ENCODE measurements at regions not wholly inside any gene's neighbourhood (a gene's known extent, or its start where the extent isn't known, plus 50 kb on each side); places are given as distances from the start of the nearest gene placed in this dataset.

- no peak for DNase-seq (ENCODE audit: low read depth, low spot score)
These were observed 325.2 kb downstream of the MFSD1 start for GRCh38 chr3:159127021-159127392.

- DNase-seq (ENCODE audit: low read depth, low spot score), result no peak
These were observed 326.8 kb downstream of the MFSD1 start for GRCh38 chr3:159128628-159129027.

DNA sequence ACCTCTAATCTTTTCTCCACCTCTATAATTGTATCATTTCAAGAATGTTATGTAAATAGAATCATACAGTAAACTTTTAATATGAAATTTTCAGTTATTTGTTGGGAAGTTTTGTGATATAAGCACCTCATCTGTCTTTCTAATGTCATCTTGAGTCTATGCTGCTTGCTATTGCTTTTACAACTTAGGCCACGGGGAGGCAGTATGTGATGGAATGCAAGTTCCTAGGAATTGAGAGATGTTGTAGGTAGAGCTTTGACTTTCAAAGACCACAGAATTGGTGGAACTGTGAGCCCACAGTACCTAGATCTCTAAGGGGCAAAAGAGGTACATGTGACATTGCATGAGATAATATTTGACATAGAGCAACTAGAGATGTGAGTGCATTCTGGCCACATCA is 328.3 kb downstream of the MFSD1 start:
- DNase-seq (ENCODE audit: low read depth, low spot score), result no peak

GRCh38 chr3:159131376-159131775 is 329.5 kb downstream of the MFSD1 start:
- DNase-seq (ENCODE audit: low read depth, low spot score), result no peak

DNA sequence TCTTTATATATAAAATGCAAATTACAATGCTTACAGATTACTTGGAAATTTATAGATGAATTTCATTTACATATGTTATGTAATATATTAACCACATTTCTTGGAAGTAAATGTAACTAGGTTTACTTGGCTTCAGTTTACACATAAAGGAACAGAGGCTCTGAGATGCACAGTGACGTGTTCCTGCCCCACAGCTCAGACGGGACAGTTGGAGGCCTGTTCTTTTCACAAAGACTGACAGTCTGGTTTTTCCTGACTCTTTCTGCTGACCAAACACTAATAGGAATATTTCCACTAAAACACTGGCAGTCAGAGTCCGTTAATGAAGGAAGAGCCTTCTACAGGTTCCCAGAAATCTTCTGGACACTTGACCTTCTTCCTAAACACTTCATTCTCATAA is 336.1 kb downstream of the MFSD1 start:
- no peak for DNase-seq (ENCODE audit: low read depth, low spot score)

GRCh38 chr3:159139326-159139725 is 337.5 kb downstream of the MFSD1 start:
- no peak for DNase-seq (ENCODE audit: low read depth, low spot score)

DNA sequence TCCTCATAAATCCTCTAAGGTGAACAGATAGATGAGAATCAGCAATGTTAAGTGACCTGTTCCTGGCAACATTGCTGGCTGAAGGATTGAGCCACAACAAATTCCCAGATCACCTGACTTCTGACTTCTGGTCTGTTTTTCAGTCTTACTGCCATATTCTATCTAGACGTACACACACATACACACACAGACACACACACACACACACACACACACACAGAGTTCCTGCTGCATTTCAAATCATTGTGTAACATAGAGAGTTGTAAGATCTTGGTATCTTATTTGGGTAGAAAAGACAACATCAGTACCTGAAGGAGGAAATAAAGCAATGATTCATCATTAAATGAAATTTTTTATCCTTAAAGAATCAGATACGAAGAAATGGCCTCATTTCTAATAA is 342.6 kb downstream of the MFSD1 start:
- no peak for DNase-seq (ENCODE audit: low read depth, low spot score)

DNA sequence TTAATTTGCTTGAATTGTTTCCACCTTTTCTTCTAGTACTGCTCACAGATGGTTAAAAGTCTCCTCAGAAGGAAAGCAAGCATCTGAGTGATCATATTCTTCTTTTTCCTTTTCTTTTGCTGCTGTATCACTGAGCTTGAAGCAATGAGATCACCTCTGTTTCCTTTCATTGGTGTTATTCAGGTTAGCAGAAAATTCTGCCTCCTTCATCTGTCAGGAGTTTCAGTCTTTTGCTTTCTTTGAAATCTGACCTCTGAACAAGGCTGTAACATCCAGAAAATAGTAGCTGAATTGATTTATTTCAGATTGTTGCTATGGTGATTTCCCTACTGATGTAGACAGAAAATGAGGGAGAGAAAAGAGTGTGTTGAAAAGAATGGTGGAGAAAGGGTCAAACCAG is 343.0 kb downstream of the MFSD1 start:
- no peak for DNase-seq (ENCODE audit: low read depth, low spot score)

DNA sequence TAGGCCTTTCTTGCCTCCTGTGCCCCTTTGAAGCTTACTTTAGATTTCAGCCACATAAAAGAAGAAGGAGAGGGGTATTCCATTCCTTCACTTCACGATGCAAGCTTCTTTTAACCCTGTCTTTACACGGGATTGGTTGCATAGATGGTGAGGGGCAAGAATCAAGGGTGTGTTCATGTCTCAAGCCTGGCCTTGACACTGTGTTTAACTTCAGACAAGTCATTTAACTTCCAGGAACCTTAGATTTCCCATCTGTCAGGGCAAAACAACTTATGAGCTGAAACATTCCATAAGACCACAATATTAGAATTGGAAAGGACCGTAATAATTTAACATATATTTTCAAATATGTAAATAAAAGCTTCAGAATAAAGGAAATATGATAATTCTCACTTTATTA is 344.5 kb downstream of the MFSD1 start:
- DNase-seq (ENCODE audit: low read depth, low spot score), result no peak

- no peak for DNase-seq (ENCODE audit: low read depth, low spot score)
These were observed 345.1 kb downstream of the MFSD1 start for GRCh38 chr3:159146856-159147435.

GRCh38 chr3:159147813-159148212 is 346.0 kb downstream of the MFSD1 start:
- no peak for DNase-seq (ENCODE audit: low read depth, low spot score)

GRCh38 chr3:159148466-159148865 is 346.6 kb downstream of the MFSD1 start:
- DNase-seq (ENCODE audit: low read depth, low spot score), result no peak

DNA sequence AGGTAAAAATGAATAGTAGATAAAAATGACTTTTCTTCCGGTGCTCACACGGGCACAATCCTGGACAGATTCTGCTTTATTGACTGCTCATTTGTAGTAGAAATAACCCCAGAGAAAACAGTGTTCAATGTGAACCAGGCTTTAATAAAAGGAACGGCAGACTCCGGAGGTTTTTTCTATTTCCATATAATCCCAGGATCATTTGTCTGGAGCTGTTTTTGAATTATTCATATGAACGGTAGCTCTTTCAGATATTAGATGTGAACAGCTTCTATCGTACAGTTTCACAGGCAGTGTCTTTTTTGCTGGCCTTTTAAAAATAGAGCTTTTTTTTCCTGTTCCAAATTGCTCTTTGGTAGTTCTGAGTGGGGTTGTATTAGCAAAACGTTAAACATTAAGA is 347.3 kb downstream of the MFSD1 start:
- DNase-seq (ENCODE audit: low read depth, low spot score), result no peak

DNA sequence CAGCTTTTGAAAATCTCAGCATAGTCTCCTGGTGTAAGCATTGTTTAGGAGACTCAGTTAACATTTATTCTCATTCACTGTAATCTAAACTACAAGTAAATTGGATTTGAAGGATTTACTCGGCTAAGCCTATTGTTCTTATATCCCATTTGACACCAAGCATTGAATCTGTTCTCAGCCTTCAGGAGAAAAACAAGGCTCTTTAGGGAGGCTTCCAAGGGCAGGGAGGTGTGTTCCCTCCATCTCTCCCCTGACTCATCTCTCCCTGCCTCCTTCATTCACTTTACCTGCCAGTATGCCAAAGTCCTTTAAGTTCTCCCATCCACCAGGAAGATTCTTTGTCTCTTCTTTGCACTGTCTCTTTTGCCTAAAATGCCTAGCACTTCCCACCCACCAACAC is 347.8 kb downstream of the MFSD1 start:
- DNase-seq (ENCODE audit: low read depth, low spot score), result no peak

DNA sequence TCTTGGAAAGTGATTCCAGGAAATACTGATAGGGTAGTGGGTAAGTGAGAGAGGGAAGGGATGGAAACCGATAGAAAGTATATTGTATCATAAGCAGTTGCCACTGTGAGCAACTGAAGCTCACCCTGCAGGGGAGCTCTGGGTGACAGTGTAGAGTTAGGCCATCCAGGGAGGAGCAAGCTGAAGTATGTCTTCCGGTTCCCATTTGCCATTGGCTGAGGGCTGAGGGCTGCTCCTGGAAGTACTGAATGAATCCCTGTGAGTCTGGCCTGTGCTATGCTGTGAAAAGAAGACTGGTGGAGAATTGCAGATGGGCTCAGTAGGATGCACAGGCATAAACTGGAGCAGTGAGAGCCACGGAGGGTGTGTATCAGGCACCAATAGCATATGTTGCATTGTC is 348.3 kb downstream of the MFSD1 start:
- no peak for DNase-seq (ENCODE audit: low read depth, low spot score)

DNA sequence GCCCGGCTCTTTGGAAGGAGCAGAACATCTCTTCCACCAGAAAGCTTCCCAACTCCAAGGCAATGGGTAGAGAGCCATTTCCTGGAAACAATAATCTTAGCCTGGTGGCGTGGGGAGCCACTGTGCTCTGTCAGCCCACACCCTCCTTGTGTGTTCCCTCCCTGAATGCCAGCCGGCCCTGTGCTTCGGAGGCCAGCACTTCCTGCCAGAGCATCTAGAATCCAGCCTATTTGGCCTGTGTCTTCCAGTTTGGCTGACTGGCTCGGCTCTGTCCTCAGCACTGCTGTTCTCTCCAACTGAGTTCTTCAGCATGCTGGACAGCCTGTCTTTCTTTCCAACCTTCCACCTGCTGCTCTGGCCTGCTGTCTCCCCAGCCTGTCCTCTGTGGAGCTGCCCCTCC is 349.3 kb downstream of the MFSD1 start:
- DNase-seq (ENCODE audit: low read depth, low spot score), result no peak

- no peak for DNase-seq (ENCODE audit: low read depth, low spot score)
These were observed 355.4 kb downstream of the MFSD1 start for GRCh38 chr3:159157275-159157674.

- DNase-seq (ENCODE audit: low read depth, low spot score), result peak; percentile 6
These were observed 356.4 kb downstream of the MFSD1 start for GRCh38 chr3:159158213-159158612.

GRCh38 chr3:159158801-159159200 is 356.9 kb downstream of the MFSD1 start:
- no peak for DNase-seq (ENCODE audit: low read depth, low spot score)

- DNase-seq (ENCODE audit: low read depth, low spot score), result no peak
These were observed 357.7 kb downstream of the MFSD1 start for GRCh38 chr3:159159546-159159945.

DNA sequence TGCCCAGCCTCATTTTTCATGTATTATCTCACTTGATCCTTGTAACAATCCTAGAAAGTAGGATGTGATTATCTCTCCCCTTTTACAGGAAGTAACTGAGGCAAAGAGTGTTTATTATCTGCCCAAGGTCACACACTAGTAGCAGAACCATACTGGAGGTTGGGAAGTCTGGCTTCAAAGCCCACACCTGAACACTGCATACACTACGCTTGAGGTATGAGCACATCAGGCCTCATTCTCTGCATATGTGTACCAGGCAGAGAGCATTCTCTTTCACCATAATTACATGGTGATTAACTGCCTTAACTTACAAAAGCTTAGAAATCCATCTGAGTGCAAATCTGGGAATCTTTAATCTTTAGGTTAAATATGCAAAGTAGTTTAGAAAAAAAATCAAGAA is 361.8 kb downstream of the MFSD1 start:
- DNase-seq (ENCODE audit: low read depth, low spot score), result no peak

DNA sequence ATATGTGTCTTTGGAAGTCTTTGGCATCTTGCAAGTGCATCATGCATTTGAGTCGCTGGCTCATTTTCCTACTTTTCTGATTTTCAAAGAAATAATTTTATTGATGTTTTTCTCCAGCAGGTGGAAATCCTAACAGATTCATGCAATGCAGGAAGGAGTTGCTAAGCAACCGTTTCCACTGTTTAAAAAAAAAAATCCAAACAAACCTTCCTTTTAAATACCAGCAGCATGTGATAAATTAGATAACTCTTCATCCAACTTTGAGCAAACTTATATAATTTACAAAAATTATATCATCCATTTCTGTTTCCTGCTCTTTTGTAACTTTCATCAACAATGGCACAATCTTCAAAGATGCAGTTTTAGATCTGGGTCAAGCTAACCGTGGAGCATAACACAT is 364.1 kb downstream of the MFSD1 start:
- no peak for DNase-seq (ENCODE audit: low read depth, low spot score)

- DNase-seq (ENCODE audit: low read depth, low spot score), result no peak
These were observed 365.2 kb downstream of the MFSD1 start for GRCh38 chr3:159166899-159167586.

GRCh38 chr3:159168788-159169187 is 366.9 kb downstream of the MFSD1 start:
- DNase-seq (ENCODE audit: low read depth, low spot score), result no peak

All from brain pericyte (primary cell).